PC-3 (cell line): ENCODE measurements at regions not wholly inside any gene's neighbourhood (a gene's known extent, or its start where the extent isn't known, plus 50 kb on each side); places are given as distances from the start of the nearest gene placed in this dataset.

ENCODE experiments used
- EZH2 ChIP-seq: fragments of 300-600 bp; sonication (generic); IDR thresholded peaks from one replicate; pipeline ENCODE4 v1.6.1; 2017; ENCODE audit warnings: antibody characterized with exemption, mild to moderate bottlenecking, low read length; ENCODE audit not compliant: unreplicated experiment
- EZH2phosphoT487 ChIP-seq: fragments of 300-600 bp; sonication (generic); IDR thresholded peaks from 2 replicates; pipeline ENCODE4 v1.6.1; 2018; ENCODE audit warnings: mild to moderate bottlenecking, antibody characterized with exemption, low read length, borderline replicate concordance
- TF ChIP-seq, protein P1 (sequence below): fragments of 300-600 bp; sonication (generic); conservative IDR thresholded peaks from 2 replicates; pipeline ENCODE4 v1.5.1; 2017; ENCODE audit warnings: antibody characterized with exemption, low read depth, mild to moderate bottlenecking, low read length

DNA sequence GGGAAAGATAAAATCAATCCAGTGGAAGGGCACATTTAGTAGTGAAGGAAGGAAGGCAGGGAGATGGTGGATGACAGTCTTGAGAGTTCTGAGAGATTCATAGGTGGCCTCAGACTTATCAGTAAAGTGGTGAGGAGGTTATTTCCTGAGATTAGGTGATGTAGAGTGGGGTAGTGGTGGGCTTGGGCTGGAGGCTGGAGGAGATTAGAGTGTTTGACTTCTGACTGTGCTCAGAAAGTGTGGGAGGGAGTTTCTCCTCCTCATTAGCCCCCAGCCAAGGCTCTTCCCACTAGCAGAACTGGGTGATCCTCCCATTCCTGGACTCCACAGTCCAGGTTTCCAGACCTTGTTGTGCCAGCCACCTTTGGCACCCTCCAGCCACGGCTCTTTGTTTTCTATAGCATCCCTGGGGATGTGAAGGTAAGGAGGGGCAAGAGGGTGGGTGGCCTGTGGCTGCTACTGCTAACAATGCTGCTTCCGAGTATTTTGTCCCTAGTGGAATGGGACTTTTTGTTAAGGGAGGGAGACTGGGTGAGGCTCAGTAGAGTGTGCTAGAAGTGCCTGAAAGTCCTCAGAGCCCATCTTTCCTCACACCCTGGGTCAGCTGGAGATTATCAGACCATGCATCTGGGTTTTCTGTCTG, 94.4 kb downstream of the ADRB2 start:
- TF ChIP-seq, protein P1, sequence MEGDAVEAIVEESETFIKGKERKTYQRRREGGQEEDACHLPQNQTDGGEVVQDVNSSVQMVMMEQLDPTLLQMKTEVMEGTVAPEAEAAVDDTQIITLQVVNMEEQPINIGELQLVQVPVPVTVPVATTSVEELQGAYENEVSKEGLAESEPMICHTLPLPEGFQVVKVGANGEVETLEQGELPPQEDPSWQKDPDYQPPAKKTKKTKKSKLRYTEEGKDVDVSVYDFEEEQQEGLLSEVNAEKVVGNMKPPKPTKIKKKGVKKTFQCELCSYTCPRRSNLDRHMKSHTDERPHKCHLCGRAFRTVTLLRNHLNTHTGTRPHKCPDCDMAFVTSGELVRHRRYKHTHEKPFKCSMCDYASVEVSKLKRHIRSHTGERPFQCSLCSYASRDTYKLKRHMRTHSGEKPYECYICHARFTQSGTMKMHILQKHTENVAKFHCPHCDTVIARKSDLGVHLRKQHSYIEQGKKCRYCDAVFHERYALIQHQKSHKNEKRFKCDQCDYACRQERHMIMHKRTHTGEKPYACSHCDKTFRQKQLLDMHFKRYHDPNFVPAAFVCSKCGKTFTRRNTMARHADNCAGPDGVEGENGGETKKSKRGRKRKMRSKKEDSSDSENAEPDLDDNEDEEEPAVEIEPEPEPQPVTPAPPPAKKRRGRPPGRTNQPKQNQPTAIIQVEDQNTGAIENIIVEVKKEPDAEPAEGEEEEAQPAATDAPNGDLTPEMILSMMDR, result no peak
- TF ChIP-seq EZH2 (no peak), EZH2phosphoT487 (no peak)
